Spleen (tissue), 7 donors: ENCODE measurements at regions not wholly inside any gene's neighbourhood (a gene's known extent, or its start where the extent isn't known, plus 50 kb on each side); places are given as distances from the start of the nearest gene placed in this dataset.

Source experiments
- CTCF ChIP-seq, 11 experiments: fragments of 200-600 bp in 7 of 11; fragments of 450-650 bp in 4 of 11; sonication (generic) in 4 of 11; IDR thresholded peaks in 8 of 11; conservative IDR thresholded peaks in 3 of 11; 1 replicate in 7 of 11; 2 replicates in 4 of 11; pipeline versions ENCODE4 v1.4.0 to v1.8.0; 2016 to 2021; ENCODE audit warnings: antibody characterized with exemption in 11 of 11, inconsistent platforms in 4 of 11, mild to moderate bottlenecking in 1 of 11
- POLR2A ChIP-seq, 3 donors: fragments of 450-650 bp; IDR thresholded peaks; one replicate each; pipeline ENCODE4 v1.5.1; 2017; ENCODE audit warnings: antibody characterized with exemption in 3 of 3, mild to moderate bottlenecking in 1 of 3
- donor health status: DM: no; HTN: no; CAD: no; lungs with moderate emphysema.
- donor health status: DM: no; HTN: no; CAD: no.
- donor health status: DM: no; HTN: no; CAD: no.

- TF ChIP-seq CTCF (IDR thresholded peaks at IDR 0.05 in 8 of 11, conservative IDR thresholded peaks at IDR 0.05 in 3 of 11) (no peak), POLR2A (IDR thresholded peaks at IDR 0.05) (no peak)
Observed at GRCh38 chr4:173647902-173648301, 117.9 kb upstream of the HAND2 start.
